Stimulated activated effector memory CD8-positive, alpha-beta T cell treated with anti-CD3 and anti-CD28 coated beads, Interleukin-12 subunit alpha, Interleukin-12 subunit beta, amount 100 ng/mL, for 72 hours (primary cell): ENCODE measurements at regions not wholly inside any gene's neighbourhood (a gene's known extent, or its start where the extent isn't known, plus 50 kb on each side); places are given as distances from the start of the nearest gene placed in this dataset.

Experiments
- ATAC-seq: fragments of 150-1000 bp; cut with Tn5 transposase; 2 replicates; pipeline ENCODE4 v1.10.0; 2021
- DNase-seq, 2 donors: peaks; one replicate each; pipeline ENCODE4 v3.0.0; 2021 to 2022; ENCODE audit warnings: low spot score in 2 of 2
- H3K27ac Mint-ChIP-seq: one replicate; pipeline ENCODE4 v1.8.0; 2022; ENCODE audit warnings: mild to moderate bottlenecking, mixed read lengths
- H3K36me3 Mint-ChIP-seq: one replicate; pipeline ENCODE4 v1.8.0; 2022; ENCODE audit warnings: mild to moderate bottlenecking, mixed read lengths
- H3K4me1 Mint-ChIP-seq: one replicate; pipeline ENCODE4 v1.8.0; 2022; ENCODE audit warnings: mixed read lengths
- H3K4me3 Mint-ChIP-seq: one replicate; pipeline ENCODE4 v1.8.0; 2022; ENCODE audit warnings: mild to moderate bottlenecking, mixed read lengths
- H3K9me3 Mint-ChIP-seq: one replicate; pipeline ENCODE4 v1.8.0; 2022; ENCODE audit warnings: mixed read lengths

GRCh38 chr4:175531405-175532091 lies 280.5 kb downstream of the GPM6A start:
- ATAC-seq (no peak), DNase-seq (no peak)
- H3K4me3 Mint-ChIP-seq: no peak overlapping the region
- no peaks in the 10 kb centered on the region for H3K36me3 Mint-ChIP-seq
- no peak overlapping the region for H3K27ac Mint-ChIP-seq
- H3K9me3 Mint-ChIP-seq: peaks cover 6% of the 10 kb centered on the region
- H3K4me1 Mint-ChIP-seq: no peaks in the 10 kb centered on the region

DNA sequence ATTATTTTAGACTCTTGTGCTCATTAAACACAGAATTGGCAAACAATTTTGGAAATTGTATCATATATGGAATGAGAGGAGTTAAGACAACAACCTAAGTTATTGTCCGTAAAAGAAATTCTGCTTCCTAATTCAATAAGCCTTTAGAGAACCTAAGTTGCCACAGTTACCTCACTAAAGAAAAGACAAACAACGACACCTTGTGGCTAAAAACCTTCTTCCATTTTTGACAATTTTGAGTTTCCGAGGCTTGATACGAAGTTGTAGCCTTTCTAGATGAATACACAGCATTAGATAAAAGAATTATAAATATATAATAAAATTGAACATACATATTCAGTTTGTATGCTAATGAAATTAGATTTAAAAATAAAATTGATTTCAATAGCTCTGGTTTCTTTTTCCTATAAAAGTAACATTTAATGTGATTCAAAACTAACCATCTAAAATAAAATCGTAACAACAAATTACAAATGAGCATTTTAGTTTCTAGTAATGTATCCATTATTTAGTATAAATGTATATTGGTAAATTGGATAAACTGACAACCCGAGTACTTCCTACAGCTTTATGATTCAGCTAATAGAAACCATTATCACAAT lies 275.1 kb downstream of the GPM6A start:
- H3K4me1 Mint-ChIP-seq: no peaks in the 10 kb centered on the region
- no peaks in the 10 kb centered on the region for H3K36me3 Mint-ChIP-seq
- no peak overlapping the region for H3K27ac Mint-ChIP-seq
- H3K4me3 Mint-ChIP-seq: no peak overlapping the region
- H3K9me3 Mint-ChIP-seq: no peaks in the 10 kb centered on the region
- DNase-seq (no peak), ATAC-seq (no peak)

GRCh38 chr4:175539498-175539897 lies 272.6 kb downstream of the GPM6A start:
- H3K27ac Mint-ChIP-seq: no peak overlapping the region
- ATAC-seq (no peak), DNase-seq (no peak)
- no peaks in the 10 kb centered on the region for H3K36me3 Mint-ChIP-seq
- H3K4me3 Mint-ChIP-seq: no peak overlapping the region
- no peaks in the 10 kb centered on the region for H3K9me3 Mint-ChIP-seq
- H3K4me1 Mint-ChIP-seq: no peaks in the 10 kb centered on the region

- ATAC-seq: no peak
- H3K4me1 Mint-ChIP-seq: no peaks in the 10 kb centered on the region
- no peaks in the 10 kb centered on the region for H3K9me3 Mint-ChIP-seq
- no peak overlapping the region for H3K4me3 Mint-ChIP-seq
- no peak overlapping the region for H3K27ac Mint-ChIP-seq
- H3K36me3 Mint-ChIP-seq: no peaks in the 10 kb centered on the region
- no peak for DNase-seq
These were observed 271.9 kb downstream of the GPM6A start for GRCh38 chr4:175540151-175540550.

DNA sequence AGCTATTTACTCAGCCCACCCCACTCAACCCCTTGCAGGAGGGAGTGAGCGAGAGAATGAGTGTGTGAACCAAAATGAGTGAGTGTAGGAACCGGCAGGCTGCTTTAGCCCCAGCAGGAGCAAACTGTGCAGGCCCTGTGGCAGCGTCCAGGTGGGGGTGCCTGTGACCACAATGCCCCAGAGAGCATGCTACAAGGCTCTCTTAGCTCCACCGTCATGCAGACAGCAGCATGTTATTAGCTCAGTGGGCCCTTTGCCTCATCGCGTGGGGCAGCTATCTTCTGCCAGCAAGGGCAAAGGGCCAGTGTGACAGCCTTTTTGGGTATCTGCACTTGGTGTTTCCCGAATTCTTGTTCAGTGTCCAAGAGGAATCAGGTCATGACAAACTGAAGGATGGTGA lies 271.3 kb downstream of the GPM6A start:
- no peaks in the 10 kb centered on the region for H3K36me3 Mint-ChIP-seq
- no peak overlapping the region for H3K4me3 Mint-ChIP-seq
- ATAC-seq (no peak), DNase-seq (no peak)
- no peaks in the 10 kb centered on the region for H3K9me3 Mint-ChIP-seq
- H3K27ac Mint-ChIP-seq: no peak overlapping the region
- H3K4me1 Mint-ChIP-seq: no peaks in the 10 kb centered on the region

DNA sequence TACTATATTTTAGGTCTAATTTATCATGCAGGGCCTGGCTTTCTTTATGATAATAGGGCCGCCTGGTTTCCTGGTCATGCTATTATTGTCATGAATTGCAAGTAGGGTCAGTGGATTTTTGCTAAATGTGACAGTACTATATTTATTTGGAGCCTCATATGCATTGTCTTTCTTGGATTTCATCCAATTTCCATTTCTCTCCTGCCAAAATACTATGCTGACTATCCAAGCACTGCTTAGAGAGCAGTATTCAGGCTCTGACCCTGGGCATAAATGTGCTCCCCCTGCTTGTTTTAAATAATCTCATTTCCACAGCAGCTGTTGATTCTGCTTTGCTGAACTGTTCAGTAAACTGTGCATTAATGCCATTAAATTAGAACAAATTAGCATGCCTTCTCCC lies 269.3 kb downstream of the GPM6A start:
- Mint-ChIP-seq H3K9me3 (peaks cover 3% of the 10 kb centered on the region), H3K4me3 (no peak overlapping the region), H3K27ac (no peak overlapping the region), H3K4me1 (no peaks in the 10 kb centered on the region), H3K36me3 (no peaks in the 10 kb centered on the region)
- ATAC-seq: no peak
- no peak for DNase-seq

- Mint-ChIP-seq H3K9me3 (peaks cover 11% of the 10 kb centered on the region), H3K4me1 (no peaks in the 10 kb centered on the region), H3K36me3 (no peaks in the 10 kb centered on the region), H3K4me3 (no peak overlapping the region), H3K27ac (no peak overlapping the region)
- DNase-seq (no peak), ATAC-seq (no peak)
These were observed 252.9 kb downstream of the GPM6A start for GRCh38 chr4:175559126-175559525.

DNA sequence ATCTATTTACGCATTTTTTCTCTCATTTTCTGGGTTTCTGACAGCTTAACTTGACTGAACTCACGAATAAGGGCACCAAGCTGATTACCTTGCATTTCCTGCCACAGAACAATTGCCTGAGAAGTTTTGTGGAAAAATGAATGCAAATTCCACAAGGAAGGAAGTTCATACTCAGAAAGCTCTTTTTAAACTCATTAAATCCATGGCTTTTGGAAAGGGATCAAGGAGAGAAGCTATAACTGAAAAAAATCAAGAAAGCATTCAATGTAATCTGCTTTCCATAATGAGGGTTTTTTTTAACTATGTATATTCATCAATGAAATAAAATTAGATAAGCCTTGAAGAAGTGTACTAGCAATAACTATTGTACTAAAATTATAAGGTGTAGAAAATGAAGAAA lies 252.5 kb downstream of the GPM6A start:
- peaks cover 11% of the 10 kb centered on the region for H3K9me3 Mint-ChIP-seq
- DNase-seq (no peak), ATAC-seq (no peak)
- no peak overlapping the region for H3K27ac Mint-ChIP-seq
- no peak overlapping the region for H3K4me3 Mint-ChIP-seq
- H3K36me3 Mint-ChIP-seq: no peaks in the 10 kb centered on the region
- H3K4me1 Mint-ChIP-seq: no peaks in the 10 kb centered on the region

DNA sequence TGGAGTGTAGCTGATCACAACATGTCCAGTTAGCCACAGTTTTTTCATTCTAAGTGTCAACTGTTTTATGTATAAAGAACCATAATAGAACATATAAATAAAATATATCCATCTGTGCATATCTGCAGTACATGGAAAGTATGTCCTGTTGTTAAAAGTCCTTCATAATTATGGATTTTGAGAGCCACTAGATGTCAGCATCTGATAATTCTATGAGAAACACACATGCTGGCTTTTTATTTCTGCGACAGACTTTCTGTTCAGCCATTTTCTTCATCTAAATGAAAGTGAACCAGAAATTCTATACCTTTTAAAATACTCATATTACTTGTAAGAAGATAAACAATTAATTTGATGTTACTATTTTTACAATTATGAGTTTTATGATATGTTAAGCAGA lies 251.5 kb downstream of the GPM6A start:
- Mint-ChIP-seq H3K9me3 (peaks cover 11% of the 10 kb centered on the region), H3K36me3 (no peaks in the 10 kb centered on the region), H3K4me3 (no peak overlapping the region), H3K4me1 (no peaks in the 10 kb centered on the region), H3K27ac (no peak overlapping the region)
- ATAC-seq (no peak), DNase-seq (no peak)

DNA sequence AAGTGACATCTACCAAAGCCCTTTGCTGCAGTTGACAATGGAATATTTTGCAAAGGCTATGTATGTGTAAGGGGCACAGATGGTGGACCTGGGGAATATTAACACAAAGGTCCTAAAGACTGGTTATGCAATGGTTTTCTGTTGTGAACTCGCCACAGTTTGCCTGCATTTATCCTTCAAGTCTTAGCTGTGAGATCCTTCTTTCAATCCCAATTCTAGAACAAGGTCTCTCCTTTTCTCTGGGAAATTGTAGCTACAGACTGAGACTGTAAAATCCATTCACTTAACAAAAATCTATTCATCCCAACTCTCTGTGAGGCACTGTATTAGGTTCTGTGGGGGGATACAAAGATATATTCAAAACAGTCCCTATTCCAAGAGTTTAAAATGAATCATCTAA lies 250.4 kb downstream of the GPM6A start:
- Mint-ChIP-seq H3K27ac (no peak overlapping the region), H3K36me3 (no peaks in the 10 kb centered on the region), H3K4me1 (no peaks in the 10 kb centered on the region), H3K4me3 (no peak overlapping the region), H3K9me3 (peaks cover 9% of the 10 kb centered on the region)
- DNase-seq (no peak), ATAC-seq (no peak)

DNA sequence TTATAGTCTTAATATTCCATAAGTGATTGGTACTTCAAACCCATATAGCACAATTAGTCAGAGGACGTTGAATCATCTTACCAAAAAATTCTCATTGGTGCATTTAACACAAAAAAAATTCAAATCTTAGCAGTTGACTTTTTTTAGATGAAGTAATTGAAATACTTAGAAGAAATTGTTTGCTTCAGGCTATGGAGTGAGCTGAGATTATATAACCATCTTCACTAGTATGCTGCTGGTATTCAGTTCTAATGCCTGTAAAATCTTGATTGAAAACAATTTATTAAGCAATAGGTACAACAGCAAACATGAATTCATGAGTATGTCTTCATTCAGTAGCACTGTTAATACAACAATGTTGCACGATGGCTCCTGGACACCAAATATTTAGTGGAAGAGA lies 250.0 kb downstream of the GPM6A start:
- no peaks in the 10 kb centered on the region for H3K36me3 Mint-ChIP-seq
- ATAC-seq: no peak
- no peak overlapping the region for H3K4me3 Mint-ChIP-seq
- no peak for DNase-seq
- H3K27ac Mint-ChIP-seq: no peak overlapping the region
- no peaks in the 10 kb centered on the region for H3K4me1 Mint-ChIP-seq
- H3K9me3 Mint-ChIP-seq: peaks cover 11% of the 10 kb centered on the region

DNA sequence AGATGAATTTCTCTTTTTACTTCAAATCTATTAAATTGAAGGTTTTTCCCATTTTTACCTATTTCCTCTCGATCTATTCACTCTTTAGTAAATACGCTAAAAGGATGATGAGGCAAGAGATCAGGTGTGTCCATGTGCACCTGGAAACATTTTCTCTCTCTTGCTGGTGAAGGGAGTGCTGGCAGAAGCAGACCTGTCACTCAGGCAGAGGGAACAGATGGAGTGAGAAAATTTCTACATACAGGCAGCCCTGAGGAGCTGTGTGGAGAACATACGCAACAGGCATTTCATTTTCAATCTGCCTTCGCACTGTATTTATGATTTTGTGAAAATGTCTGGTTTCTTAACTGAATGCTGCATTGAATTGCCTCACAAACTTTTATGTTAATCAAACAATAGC lies 249.5 kb downstream of the GPM6A start:
- no peak overlapping the region for H3K4me3 Mint-ChIP-seq
- H3K27ac Mint-ChIP-seq: no peak overlapping the region
- peaks cover 11% of the 10 kb centered on the region for H3K9me3 Mint-ChIP-seq
- no peaks in the 10 kb centered on the region for H3K36me3 Mint-ChIP-seq
- DNase-seq (no peak), ATAC-seq (no peak)
- no peaks in the 10 kb centered on the region for H3K4me1 Mint-ChIP-seq
